HG02642 (cell line): ENCODE measurements at regions not wholly inside any gene's neighbourhood (a gene's known extent, or its start where the extent isn't known, plus 50 kb on each side); places are given as distances from the start of the nearest gene placed in this dataset.
"Not testable (repeated sequence)": the region's sequence is repeated elsewhere in the genome, so short reads cannot be mapped to it uniquely, and the experiment has no call there.

Experiments
- ATAC-seq: cut with Tn5 transposase; IDR thresholded peaks from one replicate; pipeline ENCODE4 v1.9.1; 2021; ENCODE audit warnings: mild to moderate bottlenecking; ENCODE audit not compliant: unreplicated experiment, poor library complexity

GRCh38 chr4:164139291-164139690, 614.6 kb upstream of the SMIM31 start:
- ATAC-seq, result no peak

GRCh38 chr4:164141755-164142375, 612.1 kb upstream of the SMIM31 start:
- not testable (repeated sequence) for ATAC-seq

- ATAC-seq, result no peak
Measured at GRCh38 chr4:164154416-164154815, 599.5 kb upstream of the SMIM31 start.

GRCh38 chr4:164169591-164169990, 584.3 kb upstream of the SMIM31 start:
- ATAC-seq, result no peak

GRCh38 chr4:164177153-164177552, 576.8 kb upstream of the SMIM31 start:
- ATAC-seq, result no peak

- no peak for ATAC-seq
Measured at GRCh38 chr4:164177753-164178152, 576.2 kb upstream of the SMIM31 start.

- ATAC-seq, result no peak
Measured at GRCh38 chr4:164188236-164188635, 565.7 kb upstream of the SMIM31 start.

GRCh38 chr4:164192844-164193243, 561.1 kb upstream of the SMIM31 start:
- ATAC-seq, result no peak

- no peak for ATAC-seq
Measured at GRCh38 chr4:164193676-164194075, 560.3 kb upstream of the SMIM31 start.

- no peak for ATAC-seq
Measured at GRCh38 chr4:164197556-164197955, 556.4 kb upstream of the SMIM31 start.

GRCh38 chr4:164203476-164203875, 550.5 kb upstream of the SMIM31 start:
- ATAC-seq, result no peak

- no peak for ATAC-seq
Measured at GRCh38 chr4:164204434-164204833, 549.5 kb upstream of the SMIM31 start.

GRCh38 chr4:164207460-164207859, 546.5 kb upstream of the SMIM31 start:
- no peak for ATAC-seq

GRCh38 chr4:164210377-164210776, 543.6 kb upstream of the SMIM31 start:
- no peak for ATAC-seq

- no peak for ATAC-seq
Measured at GRCh38 chr4:164212134-164212533, 541.8 kb upstream of the SMIM31 start.

- no peak for ATAC-seq
Measured at GRCh38 chr4:164212714-164213113, 541.2 kb upstream of the SMIM31 start.

- ATAC-seq, result no peak
Measured at GRCh38 chr4:164215113-164215741, 538.7 kb upstream of the SMIM31 start.

- no peak for ATAC-seq
Measured at GRCh38 chr4:164221631-164222030, 532.3 kb upstream of the SMIM31 start.

GRCh38 chr4:164224871-164225270, 529.1 kb upstream of the SMIM31 start:
- no peak for ATAC-seq

- no peak for ATAC-seq
Measured at GRCh38 chr4:164229255-164229654, 524.7 kb upstream of the SMIM31 start.

GRCh38 chr4:164239433-164239832, 514.5 kb upstream of the SMIM31 start:
- ATAC-seq, result no peak

GRCh38 chr4:164239976-164240375, 514.0 kb upstream of the SMIM31 start:
- ATAC-seq, result no peak
